Tibial nerve (tissue), 3 donors: ENCODE measurements at regions not wholly inside any gene's neighbourhood (a gene's known extent, or its start where the extent isn't known, plus 50 kb on each side); places are given as distances from the start of the nearest gene placed in this dataset.

ENCODE experiments used
- CTCF ChIP-seq, 5 experiments: fragments of 200-600 bp in 3 of 5; fragments of 450-650 bp in 2 of 5; sonication (generic) in 3 of 5; IDR thresholded peaks; one replicate each; pipeline ENCODE4 v1.5.1; 2016 to 2019; ENCODE audit warnings: antibody characterized with exemption in 5 of 5, mild to moderate bottlenecking in 3 of 5, moderate library complexity in 2 of 5
- POLR2A ChIP-seq, 2 donors: fragments of 450-650 bp; IDR thresholded peaks; one replicate each; pipeline ENCODE4 v1.6.1; 2017; ENCODE audit warnings: antibody characterized with exemption in 2 of 2, mild to moderate bottlenecking in 2 of 2, moderate library complexity in 2 of 2

- TF ChIP-seq CTCF (IDR thresholded peaks at IDR 0.05) (no peak), POLR2A (IDR thresholded peaks at IDR 0.05) (no peak)
Observed at GRCh38 chr5:93273176-93273575, 307.8 kb downstream of the NR2F1-AS1 start.
